ENCODE measurements at regions not wholly inside any gene's neighbourhood (a gene's known extent, or its start where the extent isn't known, plus 50 kb on each side); places are given as distances from the start of the nearest gene placed in this dataset.
"Not testable (repeated sequence)": the region's sequence is repeated elsewhere in the genome, so short reads cannot be mapped to it uniquely, and the experiment has no call there.

- H3K9me2 ChIP-seq (ENCODE audit: insufficient read depth); H3K27me3 Mint-ChIP-seq (ENCODE audit: insufficient read depth, low read depth, poor library complexity); H3K27me3 ChIP-seq (ENCODE audit: insufficient read depth); H3K4me3 ChIP-seq; H3K27ac ChIP-seq (ENCODE audit: low read depth); H3K4me3 Mint-ChIP-seq; H3F3A ChIP-seq (replicated peaks; ENCODE audit: low read depth); ATAC-seq; H4K20me1 ChIP-seq (replicated peaks; ENCODE audit: insufficient read depth); H3K4me1 Mint-ChIP-seq; H3K4me1 ChIP-seq (ENCODE audit: insufficient read depth); H3K36me3 Mint-ChIP-seq (ENCODE audit: low read depth); DNase-seq (ENCODE audit: low spot score); H3K79me2 ChIP-seq (replicated peaks; ENCODE audit: insufficient read depth); H2AFZ ChIP-seq; H3K4me2 ChIP-seq; H3K36me3 ChIP-seq (ENCODE audit: insufficient read depth); H3K27ac Mint-ChIP-seq; H3K9me3 Mint-ChIP-seq: not testable (repeated sequence)
These were observed 520.1 kb downstream of the LTN1 start for GRCh38 chr21:28472543-28472942.

- Histone ChIP-seq H3K36me3 (ENCODE audit: insufficient read depth) (no peaks in the 10 kb centered on the region), H3K4me2 (no peak overlapping the region), H4K20me1 (replicated peaks; ENCODE audit: insufficient read depth) (no peaks in the 10 kb centered on the region), H3K79me2 (replicated peaks; ENCODE audit: insufficient read depth) (no peaks in the 10 kb centered on the region), H3K4me3 (no peak overlapping the region), H3K4me1 (ENCODE audit: insufficient read depth) (no peaks in the 10 kb centered on the region), H2AFZ (no peak overlapping the region), H3K27ac (ENCODE audit: low read depth) (no peak overlapping the region), H3F3A (replicated peaks; ENCODE audit: low read depth) (no peaks in the 10 kb centered on the region), H3K27me3 (ENCODE audit: insufficient read depth) (no peaks in the 10 kb centered on the region), H3K9me2 (ENCODE audit: insufficient read depth) (no peaks in the 10 kb centered on the region)
- Mint-ChIP-seq H3K27me3 (ENCODE audit: insufficient read depth, low read depth, poor library complexity) (no peaks in the 10 kb centered on the region), H3K9me3 (no peaks in the 10 kb centered on the region), H3K27ac (no peak overlapping the region), H3K36me3 (ENCODE audit: low read depth) (no peaks in the 10 kb centered on the region), H3K4me3 (no peak overlapping the region), H3K4me1 (no peaks in the 10 kb centered on the region)
- no peak for ATAC-seq
- DNase-seq (ENCODE audit: low spot score), result no peak
- no peak for TF ChIP-seq ZNF114 (CRISPR knock-in tag; IDR thresholded peaks at IDR 0.05)
- TF ChIP-seq EZH2 (IDR thresholded peaks at IDR 0.05; ENCODE audit: low read depth, unreplicated experiment), result no peak
- no peak for TF ChIP-seq JUNB (IDR thresholded peaks at IDR 0.05; ENCODE audit: unreplicated experiment)
- TF ChIP-seq ZNF462 (CRISPR knock-in tag; IDR thresholded peaks at IDR 0.05), result no peak
- TF ChIP-seq EZH2phosphoT487 (IDR thresholded peaks at IDR 0.05; ENCODE audit: unreplicated experiment), result no peak
- TF ChIP-seq POLR2AphosphoS5 (IDR thresholded peaks at IDR 0.05; ENCODE audit: low read depth), result no peak
- no peak for TF ChIP-seq ETS1 (IDR thresholded peaks at IDR 0.05)
- TF ChIP-seq REST (IDR thresholded peaks at IDR 0.05; ENCODE audit: unreplicated experiment), result no peak
- TF ChIP-seq STAT1 (IDR thresholded peaks at IDR 0.05; ENCODE audit: unreplicated experiment), result no peak
- no peak for TF ChIP-seq NANOG (IDR thresholded peaks at IDR 0.05; ENCODE audit: borderline replicate concordance)
- no peak for TF ChIP-seq CREB1 (CRISPR knock-in tag; IDR thresholded peaks at IDR 0.05; ENCODE audit: low read depth)
- TF ChIP-seq ZNF331 (CRISPR knock-in tag; IDR thresholded peaks at IDR 0.05; ENCODE audit: low read depth), result no peak
These were observed 527.7 kb downstream of the LTN1 start for GRCh38 chr21:28464988-28465387.

All from GM23338 (cell line).